Right cardiac atrium (tissue), 5 donors: ENCODE measurements at regions not wholly inside any gene's neighbourhood (a gene's known extent, or its start where the extent isn't known, plus 50 kb on each side); places are given as distances from the start of the nearest gene placed in this dataset.

Experiments
- ATAC-seq, 2 donors: fragments of 200-7000 bp; cut with Tn5 transposase; one replicate each; pipeline versions ENCODE4 v1.8.0 to v1.9.1; 2020; ENCODE audit warnings: moderate library complexity in 2 of 2, mild to moderate bottlenecking in 1 of 2
- DNase-seq, 3 donors: peaks; one replicate each; pipeline ENCODE4 v3.0.0-alpha.2; 2020
- H3K27ac ChIP-seq: one replicate; pipeline ENCODE4 v1.5.1; 2013; ENCODE audit warnings: mild to moderate bottlenecking, low read length, control low read depth, moderate library complexity
- H3K27me3 ChIP-seq: one replicate; pipeline ENCODE4 v1.6.1; 2013; ENCODE audit not compliant: control insufficient read depth, insufficient read depth
- H3K4me1 ChIP-seq: one replicate; pipeline ENCODE4 v1.6.1; 2013; ENCODE audit warnings: low read length; ENCODE audit not compliant: control insufficient read depth, insufficient read depth
- H3K4me3 ChIP-seq: one replicate; pipeline ENCODE4 v1.5.1; 2013; ENCODE audit warnings: low read length, control low read depth
- H3K9me3 ChIP-seq: one replicate; pipeline ENCODE4 v1.6.1; 2013; ENCODE audit warnings: low read length; ENCODE audit not compliant: control insufficient read depth
- WGBS: extraction: QIAGEN DNeasy Blood & Tissue Kit; methylation state at CpG from one replicate; pipeline ENCODE4 v1.1.7; 2013; 5-methylcytosine and 5-hydroxymethylcytosine counted together
- intact Hi-C, 4 donors: fragments of 100-400 bp; cut with DNase I; formaldehyde crosslinking; loops; one replicate each; pipeline versions ENCODE4 v1.11.0 to v1.14.0; 2022 to 2023
- donor health status: healthy with polysubstance abuse.
- donor health status: DM: no; HTN: yes; CAD: no.
- donor health status: DM: no; HTN: no; CAD: no.
- donor health status: DM: no; HTN: yes; CAD: no; lungs with severe emphysema.
- donor health status: DM: yes; HTN: yes; CAD: no.

GRCh38 chr2:501667-502066 is 175.5 kb downstream of the TMEM18 start:
- ATAC-seq (no peak), DNase-seq (no peak)
- Histone ChIP-seq H3K4me1 (no peaks in the 10 kb centered on the region), H3K4me3 (no peak overlapping the region), H3K27ac (no peak overlapping the region), H3K9me3 (no peaks in the 10 kb centered on the region), H3K27me3 (no peaks in the 10 kb centered on the region)
- WGBS: 83% methylated on average over 8 of the region's 8 CpGs
- intact Hi-C loops: no loop called here

DNA sequence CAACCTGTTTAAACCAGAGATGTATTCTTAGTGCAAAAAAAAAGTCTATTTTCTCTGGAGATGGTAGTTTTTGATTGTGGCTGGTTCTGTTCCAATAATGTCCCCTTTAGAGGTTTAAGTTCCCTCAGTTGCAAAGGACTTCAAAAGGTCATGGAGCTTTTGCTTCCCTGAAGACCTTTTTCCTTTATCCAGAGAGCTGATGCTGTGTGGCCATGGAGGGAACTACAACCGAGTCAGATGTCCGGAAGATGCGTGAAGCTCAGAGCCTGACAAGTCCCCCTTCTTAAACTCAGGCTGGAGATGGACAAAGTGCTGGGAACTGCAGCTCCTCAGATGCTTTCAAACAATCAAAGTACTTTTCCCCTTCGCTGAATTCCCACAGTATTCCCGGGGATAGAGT is 176.1 kb downstream of the TMEM18 start:
- no peaks in the 10 kb centered on the region for H3K4me1 ChIP-seq
- H3K4me3 ChIP-seq: no peak overlapping the region
- 63% methylated on average over 5 of the region's 5 CpGs for WGBS
- H3K27ac ChIP-seq: no peak overlapping the region
- H3K9me3 ChIP-seq: no peaks in the 10 kb centered on the region
- DNase-seq: no peak
- H3K27me3 ChIP-seq: no peaks in the 10 kb centered on the region
- no peak for ATAC-seq
- intact Hi-C loops: no loop called here

GRCh38 chr2:499726-500125 is 177.5 kb downstream of the TMEM18 start:
- Histone ChIP-seq H3K4me3 (no peak overlapping the region), H3K27me3 (no peaks in the 10 kb centered on the region)
- WGBS: 61% methylated on average over 8 of the region's 8 CpGs

DNA sequence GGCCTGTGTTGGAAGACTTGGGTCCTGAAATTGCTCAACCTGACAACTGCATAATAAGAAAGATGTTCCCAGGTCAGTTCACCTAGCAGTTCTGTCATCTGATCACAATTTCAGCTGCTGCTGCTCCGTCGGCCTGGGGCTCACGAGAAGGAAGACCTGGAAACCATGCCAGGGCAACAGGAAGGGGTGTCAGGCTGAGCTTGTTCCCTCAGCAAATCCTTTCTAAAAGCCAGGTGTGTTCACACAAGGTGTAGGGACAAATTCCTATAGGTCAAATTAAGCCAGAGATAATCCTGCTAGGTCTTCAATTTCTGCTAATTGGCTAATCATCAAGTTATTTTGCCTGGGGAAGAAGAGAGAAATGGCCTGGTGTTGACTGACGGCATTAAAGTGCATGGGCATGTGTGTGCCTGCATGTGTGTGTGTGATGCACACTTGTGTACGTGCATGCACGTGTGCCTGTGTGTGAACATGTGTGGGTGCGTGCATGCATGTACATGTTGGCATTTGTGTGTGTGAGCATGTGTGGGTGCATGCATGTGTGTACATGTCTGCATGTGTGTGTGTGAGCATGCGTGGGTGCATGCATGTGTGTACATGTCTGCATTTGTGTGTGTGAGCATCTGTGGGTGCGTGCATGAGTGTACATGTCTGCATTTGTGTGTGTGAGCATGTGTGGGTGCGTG is 178.6 kb downstream of the TMEM18 start:
- no peaks in the 10 kb centered on the region for H3K27me3 ChIP-seq
- 87% methylated on average over 10 of the region's 10 CpGs for WGBS
- no peak overlapping the region for H3K4me3 ChIP-seq
- H3K27ac ChIP-seq: no peak overlapping the region
- intact Hi-C loops: no loop called here
- ATAC-seq (no peak), DNase-seq (no peak)
- H3K4me1 ChIP-seq: no peaks in the 10 kb centered on the region
- H3K9me3 ChIP-seq: no peaks in the 10 kb centered on the region

More at GRCh38 chr2:499726-500125, 177.5 kb downstream of the TMEM18 start:
- no peak overlapping the region for H3K27ac ChIP-seq
- no peaks in the 10 kb centered on the region for H3K9me3 ChIP-seq
- no peak for ATAC-seq
- no peaks in the 10 kb centered on the region for H3K4me1 ChIP-seq
- intact Hi-C loops: no loop called here
- no peak for DNase-seq

- intact Hi-C loops: no loop called here
- Histone ChIP-seq H3K4me1 (no peaks in the 10 kb centered on the region), H3K9me3 (no peaks in the 10 kb centered on the region), H3K4me3 (no peak overlapping the region), H3K27ac (no peak overlapping the region), H3K27me3 (no peaks in the 10 kb centered on the region)
- DNase-seq: no peak
- 74% methylated on average over 9 of the region's 9 CpGs for WGBS
- no peak for ATAC-seq
These were observed 179.3 kb downstream of the TMEM18 start for GRCh38 chr2:497770-498492.

DNA sequence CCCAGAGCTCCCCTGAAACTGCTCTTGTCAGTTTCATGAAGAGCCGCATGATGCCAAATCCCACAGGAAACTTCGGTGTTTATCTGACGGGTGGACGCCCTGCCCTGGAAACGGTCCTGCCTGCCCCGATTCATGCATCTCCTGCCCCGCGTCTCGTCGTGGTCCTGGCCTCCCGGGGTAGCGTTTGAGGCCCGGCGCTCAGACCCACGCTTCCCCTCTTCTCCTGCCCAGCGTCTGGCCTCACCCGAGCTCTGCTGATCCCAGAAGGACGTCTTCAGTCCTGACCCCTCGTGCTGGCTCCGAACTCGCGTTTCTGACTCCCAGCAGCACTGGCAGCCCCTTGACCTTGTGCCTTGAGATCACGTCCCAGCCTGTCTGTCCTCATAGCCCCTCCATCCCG is 180.5 kb downstream of the TMEM18 start:
- no peak for DNase-seq
- H3K9me3 ChIP-seq: no peaks in the 10 kb centered on the region
- 75% methylated on average over 24 of the region's 24 CpGs for WGBS

GRCh38 chr2:495745-496275 is 181.4 kb downstream of the TMEM18 start:
- intact Hi-C loops: no loop called here
- no peak overlapping the region for H3K4me3 ChIP-seq
- H3K27ac ChIP-seq: no peak overlapping the region
- no peak for ATAC-seq
- no peaks in the 10 kb centered on the region for H3K9me3 ChIP-seq
- 85% methylated on average over 25 of the region's 25 CpGs for WGBS
- DNase-seq: peak in 1 of 3 donors; percentile 25
- H3K4me1 ChIP-seq: no peaks in the 10 kb centered on the region
- no peaks in the 10 kb centered on the region for H3K27me3 ChIP-seq

More for the DNA sequence above, 180.5 kb downstream of the TMEM18 start:
- H3K27ac ChIP-seq: no peak overlapping the region
- no peaks in the 10 kb centered on the region for H3K4me1 ChIP-seq
- intact Hi-C loops: no loop called here
- no peak overlapping the region for H3K4me3 ChIP-seq
- no peaks in the 10 kb centered on the region for H3K27me3 ChIP-seq
- no peak for ATAC-seq

DNA sequence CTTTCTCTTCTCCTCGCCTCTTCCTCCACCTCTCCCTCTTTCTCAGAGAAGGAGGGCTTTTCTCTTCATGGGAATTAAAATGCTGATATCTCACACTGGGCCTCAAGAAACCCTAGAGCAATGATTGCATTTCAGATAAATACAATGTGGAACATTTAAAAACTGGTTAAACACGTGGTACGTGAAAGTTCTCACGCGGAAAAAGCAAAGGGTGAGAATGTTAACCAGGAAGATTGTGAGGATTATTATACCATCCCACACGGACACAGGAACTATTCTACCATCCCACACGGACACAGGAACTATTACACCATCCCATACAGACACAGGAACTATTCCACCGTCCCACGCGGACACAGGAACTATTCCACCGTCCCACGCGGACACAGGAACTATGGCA is 182.4 kb downstream of the TMEM18 start:
- DNase-seq (no peak), ATAC-seq (no peak)
- Histone ChIP-seq H3K27me3 (no peaks in the 10 kb centered on the region), H3K9me3 (no peaks in the 10 kb centered on the region), H3K4me1 (no peaks in the 10 kb centered on the region), H3K27ac (no peak overlapping the region), H3K4me3 (no peak overlapping the region)
- WGBS: 80% methylated on average over 13 of the region's 13 CpGs
- intact Hi-C loops: no loop called here

DNA sequence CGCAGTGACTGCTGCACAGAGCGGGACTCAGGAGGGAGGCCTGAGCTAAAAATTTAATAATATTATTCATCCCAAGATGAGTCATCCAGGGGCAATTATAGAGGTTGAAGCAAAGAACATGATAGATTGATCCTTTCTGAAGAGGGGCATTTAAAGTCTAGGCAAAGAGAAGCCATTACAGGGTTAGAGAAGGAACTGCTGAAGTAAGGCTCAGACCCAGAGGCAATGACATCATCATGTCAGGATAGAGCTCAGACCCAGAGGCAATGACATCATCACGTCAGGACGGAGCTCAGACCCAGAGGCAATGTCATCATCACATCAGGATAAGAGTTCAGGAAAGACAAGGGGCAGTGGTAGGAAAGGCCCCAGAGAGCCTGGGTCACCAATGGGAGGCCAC is 184.0 kb downstream of the TMEM18 start:
- Histone ChIP-seq H3K27me3 (no peaks in the 10 kb centered on the region), H3K4me3 (no peak overlapping the region), H3K4me1 (no peaks in the 10 kb centered on the region), H3K9me3 (no peaks in the 10 kb centered on the region), H3K27ac (no peak overlapping the region)
- ATAC-seq (no peak), DNase-seq (no peak)
- intact Hi-C loops: no loop called here
- WGBS: 69% methylated on average over 4 of the region's 4 CpGs

GRCh38 chr2:492178-492577 is 185.0 kb downstream of the TMEM18 start:
- DNase-seq (peak in 1 of 3 donors; percentile 49), ATAC-seq (no peak)
- H3K9me3 ChIP-seq: no peaks in the 10 kb centered on the region
- H3K4me3 ChIP-seq: no peak overlapping the region
- no peaks in the 10 kb centered on the region for H3K27me3 ChIP-seq
- WGBS: 80% methylated on average over 14 of the region's 14 CpGs
- no peaks in the 10 kb centered on the region for H3K4me1 ChIP-seq
- intact Hi-C loops: no loop called here
- no peak overlapping the region for H3K27ac ChIP-seq

- no peaks in the 10 kb centered on the region for H3K27me3 ChIP-seq
- no peak for ATAC-seq
These were observed 187.4 kb downstream of the TMEM18 start for GRCh38 chr2:489838-490237.

More at GRCh38 chr2:489838-490237, 187.4 kb downstream of the TMEM18 start:
- H3K9me3 ChIP-seq: no peaks in the 10 kb centered on the region
- H3K27ac ChIP-seq: no peak overlapping the region
- intact Hi-C loops: no loop called here
- DNase-seq: no peak
- H3K4me3 ChIP-seq: no peak overlapping the region
- WGBS: 86% methylated on average over 12 of the region's 12 CpGs
- no peaks in the 10 kb centered on the region for H3K4me1 ChIP-seq
